ENCODE measurements at regions not wholly inside any gene's neighbourhood (a gene's known extent, or its start where the extent isn't known, plus 50 kb on each side); places are given as distances from the start of the nearest gene placed in this dataset.

GRCh38 chr11:91956711-91957110 lies 267.9 kb upstream of the FAT3 start:
- DNase-seq (ENCODE audit: low read depth) = no peak

GRCh38 chr11:91955206-91955605 lies 269.4 kb upstream of the FAT3 start:
- no peak for DNase-seq (ENCODE audit: low read depth)

GRCh38 chr11:91952056-91952455 lies 272.6 kb upstream of the FAT3 start:
- DNase-seq (ENCODE audit: low read depth) = no peak

- peak; percentile 29 for DNase-seq (ENCODE audit: low read depth)
These were observed 277.3 kb upstream of the FAT3 start for GRCh38 chr11:91947215-91947820.

DNA sequence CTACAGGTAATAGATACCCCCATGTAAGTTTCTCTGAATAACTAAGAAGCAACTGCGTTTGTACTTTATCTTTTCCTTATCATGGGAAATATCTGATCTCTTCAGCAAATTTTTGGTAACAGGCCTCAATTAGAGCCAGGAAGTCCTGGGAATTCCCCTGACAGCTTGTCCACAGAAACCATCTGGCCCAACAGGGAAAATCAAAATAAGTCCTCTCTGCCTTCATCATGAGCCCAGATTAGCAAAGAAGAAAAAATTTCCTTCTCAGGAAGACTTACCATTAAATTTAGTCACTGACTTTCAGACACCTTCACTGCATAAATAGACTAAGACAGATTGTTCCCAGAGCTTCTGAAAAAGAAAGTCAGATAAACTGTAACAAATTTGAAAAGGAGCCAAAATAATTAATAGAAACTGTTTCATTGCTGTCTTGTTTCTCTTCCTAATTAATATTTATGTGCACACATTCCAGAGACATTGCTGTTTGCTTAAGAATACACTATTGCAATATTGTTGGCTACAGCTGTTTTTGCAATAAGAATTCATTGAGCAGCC lies 278.1 kb upstream of the FAT3 start:
- peak; percentile 2 for DNase-seq (ENCODE audit: low read depth)

DNA sequence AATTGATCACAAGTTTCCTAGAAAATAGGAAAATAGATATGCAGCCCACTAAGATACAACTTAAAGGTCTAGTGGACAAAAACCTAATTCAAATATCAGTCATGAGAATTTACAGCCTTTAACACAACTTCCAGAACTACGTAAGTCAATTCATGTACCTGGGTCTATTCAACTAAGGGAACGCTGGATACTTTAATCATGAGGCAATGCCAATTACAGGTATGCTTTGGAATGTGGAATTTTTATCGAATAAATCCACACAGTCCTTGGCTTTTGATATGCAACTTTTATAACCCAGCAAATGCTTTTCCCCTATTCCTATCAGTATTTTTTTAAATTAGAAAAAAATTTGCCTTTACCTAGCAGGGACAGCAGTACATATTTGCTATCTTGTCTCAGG lies 289.5 kb upstream of the FAT3 start:
- DNase-seq (ENCODE audit: low read depth) = no peak

DNA sequence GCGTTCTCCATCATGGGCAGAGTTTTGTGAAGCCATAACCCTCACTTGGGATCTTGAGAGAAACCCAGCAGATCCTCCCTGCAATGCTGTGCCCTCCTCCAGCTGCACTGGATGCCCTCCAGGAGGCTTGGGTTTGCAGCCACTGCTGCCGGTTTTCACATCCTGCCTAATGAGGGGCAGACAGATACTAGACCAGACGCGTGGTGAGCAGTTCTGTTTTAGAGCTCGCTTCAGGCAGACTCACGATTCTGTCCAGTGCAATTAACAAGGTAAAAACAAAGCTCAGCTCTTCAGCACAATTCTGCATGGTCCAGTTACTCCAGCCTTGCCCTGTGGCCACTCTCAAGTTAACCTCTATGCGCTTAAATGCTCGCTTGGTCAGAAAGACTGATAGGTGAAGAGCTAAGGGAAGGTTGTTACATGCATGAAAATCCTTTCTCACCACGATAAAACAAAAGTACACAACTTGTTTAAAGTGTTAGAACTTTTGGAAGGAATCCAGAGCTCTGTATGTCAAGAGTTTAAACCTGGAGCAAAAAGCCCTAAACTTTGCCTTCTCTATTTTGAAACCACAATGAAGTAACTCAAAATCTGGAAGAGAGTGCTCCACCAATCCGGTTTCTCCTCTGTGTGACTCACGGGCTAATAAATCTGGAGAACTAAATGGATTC lies 292.3 kb upstream of the FAT3 start:
- DNase-seq (ENCODE audit: low read depth) = peak; percentile 1

DNA sequence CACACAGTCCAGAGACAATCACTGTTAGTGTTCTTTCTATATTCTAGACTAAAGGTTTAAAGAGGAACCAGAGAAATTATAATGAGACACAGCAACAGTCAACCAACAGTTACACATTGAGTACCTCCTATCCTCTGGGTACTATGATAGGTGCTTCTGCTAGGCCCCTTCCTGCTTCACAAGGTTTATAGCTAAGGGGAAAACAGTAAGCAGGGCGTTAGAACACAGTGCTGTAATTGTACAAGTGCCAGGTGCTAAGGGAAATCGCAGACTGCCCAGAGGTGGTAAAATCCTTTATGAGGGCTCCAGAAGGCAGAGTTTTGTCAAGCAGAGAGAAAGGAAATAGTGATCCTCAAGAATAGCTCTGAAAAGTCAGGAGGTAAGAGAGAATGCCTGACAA lies 297.2 kb upstream of the FAT3 start:
- DNase-seq (ENCODE audit: low read depth) = no peak

GRCh38 chr11:91926965-91927364 lies 297.7 kb upstream of the FAT3 start:
- DNase-seq (ENCODE audit: low read depth) = no peak

DNA sequence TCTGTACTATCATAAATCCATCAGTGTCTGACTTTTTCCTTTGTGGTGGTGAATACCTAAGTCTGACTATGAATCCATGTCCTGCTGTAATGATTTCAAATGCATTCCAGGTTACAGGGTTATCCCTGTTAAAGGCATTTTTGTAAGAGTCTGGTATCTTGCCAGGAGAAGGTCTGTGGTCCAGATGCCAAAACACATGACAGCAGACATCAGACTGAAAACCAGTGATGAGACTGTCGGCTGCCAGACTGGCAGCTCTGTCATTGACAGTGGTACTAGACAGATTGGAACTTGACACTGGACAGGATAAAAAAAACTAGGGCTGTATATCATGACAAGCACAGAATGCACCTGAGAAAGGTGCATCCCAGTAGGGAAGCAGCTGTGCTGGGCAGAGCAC lies 301.8 kb upstream of the FAT3 start:
- no peak for DNase-seq (ENCODE audit: low read depth)

- no peak for DNase-seq (ENCODE audit: low read depth)
These were observed 302.6 kb upstream of the FAT3 start for GRCh38 chr11:91921974-91922373.

DNA sequence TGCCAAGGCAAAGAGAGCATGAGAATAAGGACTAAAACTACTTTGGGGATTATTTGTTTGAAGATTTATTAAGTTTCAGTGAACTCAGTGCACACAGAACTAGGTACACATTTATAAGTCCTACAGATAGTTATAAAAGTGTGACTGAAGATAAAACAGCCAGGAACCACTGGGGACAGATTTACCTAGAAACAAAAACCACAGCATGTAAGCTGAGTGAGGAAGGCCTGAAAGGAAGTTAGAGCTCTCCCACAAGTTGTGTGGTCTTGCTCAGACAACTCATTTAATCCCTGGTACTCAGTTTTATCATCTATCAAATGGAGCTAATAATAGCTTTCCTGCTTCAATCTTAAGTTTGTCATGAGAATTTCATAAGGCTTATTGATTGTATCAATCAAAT lies 311.2 kb upstream of the FAT3 start:
- DNase-seq (ENCODE audit: low read depth) = no peak

DNA sequence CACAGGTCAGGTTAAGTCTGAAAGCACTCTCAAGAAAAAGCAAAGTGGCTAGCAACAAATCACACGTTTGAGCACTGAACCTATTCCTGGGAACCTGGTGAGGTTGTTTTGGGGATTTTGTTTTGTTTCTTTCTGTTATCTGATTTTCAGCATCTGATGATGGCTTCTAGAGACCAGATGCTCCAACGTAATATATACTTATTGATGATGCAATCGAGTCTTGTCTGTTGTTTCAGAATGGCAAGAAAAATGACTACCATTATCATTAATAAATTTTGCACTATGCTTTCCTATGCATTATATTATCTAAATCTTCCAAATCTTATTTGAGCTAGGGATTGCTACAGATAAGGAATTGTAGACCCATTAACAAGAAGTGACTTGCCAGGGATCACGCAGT lies 312.3 kb upstream of the FAT3 start:
- no peak for DNase-seq (ENCODE audit: low read depth)

DNA sequence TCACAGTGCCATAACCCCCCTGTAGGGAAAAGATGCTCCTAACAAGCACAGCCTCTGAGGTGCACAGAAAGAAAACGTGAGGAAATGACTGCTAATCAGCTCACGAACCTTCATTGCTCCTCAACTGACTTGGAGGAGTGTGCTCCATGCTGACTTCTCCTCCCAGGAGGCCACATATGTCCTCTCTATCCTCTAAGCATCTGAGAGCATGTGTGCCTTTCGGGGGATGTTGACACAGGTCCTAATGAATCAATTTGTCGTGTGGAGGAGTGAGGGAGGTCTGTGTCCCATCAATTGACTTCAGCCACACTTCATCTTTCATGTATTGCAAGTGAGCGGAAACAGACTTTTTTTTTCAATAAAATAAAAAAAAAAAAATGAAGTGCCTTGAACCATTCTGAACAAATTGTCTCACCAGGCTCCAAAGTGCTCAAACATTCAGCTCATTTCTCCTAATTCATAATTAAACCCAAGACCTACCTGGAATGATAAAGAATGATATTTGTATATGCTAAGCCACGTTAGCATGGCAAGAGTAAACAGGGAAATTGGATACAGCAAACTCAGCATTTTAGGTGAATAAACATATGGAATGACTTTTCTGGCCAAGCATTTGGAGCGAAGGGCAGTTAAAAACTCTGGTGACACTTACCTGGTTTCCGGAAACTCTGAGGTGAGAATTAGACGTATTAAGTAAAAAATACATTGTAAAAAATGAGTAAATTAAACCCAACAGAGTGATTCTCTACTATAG lies 317.6 kb upstream of the FAT3 start:
- no peak for DNase-seq (ENCODE audit: low read depth)

DNA sequence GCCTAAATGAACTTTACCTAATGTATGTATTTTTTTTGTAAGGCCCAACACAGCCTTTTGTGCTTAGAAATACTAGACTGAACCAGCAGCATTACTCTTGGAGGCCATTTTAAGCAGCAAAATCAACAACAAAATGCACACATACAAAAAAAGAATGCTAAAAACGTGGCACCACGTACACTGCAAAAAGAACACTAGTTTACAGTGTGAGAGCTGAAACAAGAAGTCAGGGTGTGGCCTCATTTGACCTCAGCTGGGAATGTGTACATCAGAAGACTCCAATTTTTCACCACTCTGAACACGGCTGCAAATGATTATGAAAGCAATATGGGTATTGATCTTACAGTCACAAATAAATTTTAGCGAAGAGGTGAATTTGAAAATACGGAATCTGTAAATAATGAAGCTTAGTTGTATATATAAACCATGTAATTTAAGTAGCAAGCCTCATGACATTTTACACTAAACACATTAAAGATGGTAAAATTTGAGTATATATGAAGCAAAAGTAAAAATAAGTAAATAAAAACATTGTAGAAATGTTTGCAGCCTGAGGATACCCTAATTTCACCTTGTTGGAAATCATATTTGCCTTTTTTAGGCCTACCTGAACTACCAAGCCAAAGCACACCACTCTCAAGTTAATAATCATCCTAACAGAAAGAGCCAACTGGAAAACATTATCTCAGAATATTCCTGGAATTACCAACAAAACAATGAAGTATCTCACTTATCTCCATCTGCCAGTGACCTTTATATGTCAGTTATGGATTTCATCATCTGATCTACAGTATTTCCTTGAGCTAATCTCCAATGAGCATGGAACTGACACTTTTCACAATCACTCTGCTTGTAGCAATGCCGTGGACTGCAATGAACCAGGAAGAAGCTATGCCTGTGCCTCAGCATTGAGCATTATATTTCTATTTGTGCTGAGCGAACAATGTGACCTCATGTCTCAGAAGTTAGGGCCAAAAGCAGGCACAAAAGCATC lies 319.5 kb upstream of the FAT3 start:
- no peak for DNase-seq (ENCODE audit: low read depth)

GRCh38 chr11:91902312-91902711 lies 322.3 kb upstream of the FAT3 start:
- DNase-seq (ENCODE audit: low read depth) = no peak

DNA sequence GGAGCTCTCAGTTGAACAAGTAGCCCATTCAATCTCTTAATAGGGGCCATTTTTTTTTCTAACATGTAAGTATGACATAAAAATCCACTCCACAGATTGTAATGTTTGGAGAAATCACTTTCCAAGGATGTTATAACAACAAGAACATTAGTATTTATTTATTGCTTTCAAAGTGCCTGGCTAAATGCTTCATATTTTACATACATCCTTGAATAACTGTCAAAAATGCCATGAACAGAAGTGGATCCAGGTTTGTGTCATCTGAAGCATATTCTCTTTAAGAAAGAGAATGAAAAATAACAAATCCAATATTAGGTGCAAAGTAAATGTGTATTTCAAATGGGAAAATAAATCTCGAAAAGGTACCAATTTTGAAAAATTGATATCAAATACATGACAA lies 344.0 kb upstream of the FAT3 start:
- DNase-seq (ENCODE audit: low read depth) = no peak

DNA sequence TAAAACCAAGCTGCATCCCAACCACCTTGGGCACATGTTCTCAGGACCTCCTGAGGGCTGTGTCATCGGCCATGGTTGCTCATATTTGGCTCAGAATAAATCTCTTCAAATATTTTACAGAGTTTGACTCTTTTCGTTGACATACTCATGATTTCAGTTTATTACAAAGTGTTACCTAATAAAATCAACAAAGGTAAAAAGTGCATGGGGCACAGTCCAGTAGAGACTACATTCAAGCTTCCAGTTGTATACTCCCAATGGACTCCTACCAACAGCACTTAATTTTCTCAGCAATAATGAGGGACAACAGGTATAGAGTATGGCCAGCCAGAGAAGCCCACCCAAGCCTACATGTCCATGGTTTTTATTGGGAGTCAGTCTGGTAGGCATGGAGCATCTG lies 347.9 kb upstream of the FAT3 start:
- no peak for DNase-seq (ENCODE audit: low read depth)

- no peak for DNase-seq (ENCODE audit: low read depth)
These were observed 352.4 kb upstream of the FAT3 start for GRCh38 chr11:91872243-91872642.

DNA sequence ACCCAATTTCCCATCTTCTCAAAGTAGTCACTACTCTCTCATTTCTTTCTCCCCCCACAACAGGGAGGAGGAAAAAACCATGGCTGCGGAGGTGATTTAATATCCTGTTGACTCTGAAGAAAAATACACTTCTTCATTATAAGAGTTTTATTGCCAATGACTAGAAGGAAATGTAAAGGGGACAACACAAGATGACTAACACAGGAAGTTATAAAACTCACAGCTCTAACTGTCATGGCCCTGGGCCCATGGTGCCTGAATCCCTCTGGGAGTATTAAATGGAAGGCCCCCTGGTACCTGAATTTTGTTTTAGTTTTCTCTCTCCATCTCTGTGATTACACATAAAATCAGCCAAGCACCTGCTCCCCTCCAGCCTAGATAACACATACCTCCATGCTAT lies 352.8 kb upstream of the FAT3 start:
- no peak for DNase-seq (ENCODE audit: low read depth)

- no peak for DNase-seq (ENCODE audit: low read depth)
These were observed 353.6 kb upstream of the FAT3 start for GRCh38 chr11:91871048-91871447.

GRCh38 chr11:91869686-91870085 lies 354.9 kb upstream of the FAT3 start:
- DNase-seq (ENCODE audit: low read depth) = no peak
